ENCODE measurements at regions not wholly inside any gene's neighbourhood (a gene's known extent, or its start where the extent isn't known, plus 50 kb on each side); places are given as distances from the start of the nearest gene placed in this dataset.

DNA sequence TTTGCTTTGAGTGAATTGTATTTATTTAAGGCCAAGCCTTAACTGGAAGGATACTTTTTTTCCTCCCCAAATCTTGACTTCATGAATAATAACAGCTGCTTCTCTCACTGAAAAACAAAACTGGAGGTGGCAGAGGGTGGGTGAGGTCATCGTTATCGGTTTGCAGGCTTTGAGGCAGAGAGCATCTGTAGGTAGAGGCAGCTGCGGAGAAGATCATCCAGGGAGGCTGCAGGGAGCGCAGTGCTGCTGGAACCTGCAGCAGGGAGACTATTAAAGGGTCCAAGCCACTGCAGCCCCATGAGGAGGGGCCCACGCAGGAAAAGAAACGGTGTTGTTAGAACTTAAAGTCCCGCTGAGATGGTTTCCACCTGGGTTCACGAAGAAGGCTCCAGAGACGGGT lies 112.1 kb upstream of the SDK1 start:
- H3K27me3 ChIP-seq (ENCODE audit: insufficient read depth, low read depth, severe bottlenecking) = no peaks in the 10 kb centered on the region
- no peak overlapping the region for H3K27ac ChIP-seq
- peak; percentile 21 for DNase-seq
- H3K9me3 ChIP-seq (ENCODE audit: severe bottlenecking) = no peaks in the 10 kb centered on the region
- H3K4me3 ChIP-seq (ENCODE audit: low read depth, low read length) = no peak overlapping the region
- H3K36me3 ChIP-seq = no peaks in the 10 kb centered on the region
- TF ChIP-seq, protein P1, sequence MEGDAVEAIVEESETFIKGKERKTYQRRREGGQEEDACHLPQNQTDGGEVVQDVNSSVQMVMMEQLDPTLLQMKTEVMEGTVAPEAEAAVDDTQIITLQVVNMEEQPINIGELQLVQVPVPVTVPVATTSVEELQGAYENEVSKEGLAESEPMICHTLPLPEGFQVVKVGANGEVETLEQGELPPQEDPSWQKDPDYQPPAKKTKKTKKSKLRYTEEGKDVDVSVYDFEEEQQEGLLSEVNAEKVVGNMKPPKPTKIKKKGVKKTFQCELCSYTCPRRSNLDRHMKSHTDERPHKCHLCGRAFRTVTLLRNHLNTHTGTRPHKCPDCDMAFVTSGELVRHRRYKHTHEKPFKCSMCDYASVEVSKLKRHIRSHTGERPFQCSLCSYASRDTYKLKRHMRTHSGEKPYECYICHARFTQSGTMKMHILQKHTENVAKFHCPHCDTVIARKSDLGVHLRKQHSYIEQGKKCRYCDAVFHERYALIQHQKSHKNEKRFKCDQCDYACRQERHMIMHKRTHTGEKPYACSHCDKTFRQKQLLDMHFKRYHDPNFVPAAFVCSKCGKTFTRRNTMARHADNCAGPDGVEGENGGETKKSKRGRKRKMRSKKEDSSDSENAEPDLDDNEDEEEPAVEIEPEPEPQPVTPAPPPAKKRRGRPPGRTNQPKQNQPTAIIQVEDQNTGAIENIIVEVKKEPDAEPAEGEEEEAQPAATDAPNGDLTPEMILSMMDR (IDR thresholded peaks at IDR 0.05; ENCODE audit: low read depth, low read length) = no peak

DNA sequence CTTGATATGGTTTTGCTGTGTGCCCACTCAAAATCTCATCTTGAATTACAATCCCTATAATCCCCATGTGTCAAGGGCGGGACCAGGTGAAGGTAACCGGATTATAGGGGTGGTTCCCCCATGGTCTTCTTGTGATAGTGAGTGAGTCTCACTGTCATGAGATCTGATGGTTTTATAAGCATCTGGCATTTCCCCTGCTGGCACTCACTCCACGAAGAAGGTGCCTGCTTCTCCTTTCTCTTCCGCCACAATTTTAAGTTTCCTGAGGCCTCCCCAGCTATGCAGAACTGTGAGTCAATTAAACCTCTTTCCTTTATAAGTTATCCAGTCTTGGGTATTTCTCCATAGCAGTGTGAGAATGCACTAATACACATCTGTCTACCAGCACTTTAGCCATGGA lies 109.5 kb upstream of the SDK1 start:
- H3K4me3 ChIP-seq (ENCODE audit: low read depth, low read length) = no peak overlapping the region
- no peaks in the 10 kb centered on the region for H3K36me3 ChIP-seq
- no peaks in the 10 kb centered on the region for H3K9me3 ChIP-seq (ENCODE audit: severe bottlenecking)
- no peaks in the 10 kb centered on the region for H3K27me3 ChIP-seq (ENCODE audit: insufficient read depth, low read depth, severe bottlenecking)
- no peak overlapping the region for H3K27ac ChIP-seq
- TF ChIP-seq, protein P1 (IDR thresholded peaks at IDR 0.05; ENCODE audit: low read depth, low read length) = no peak
- DNase-seq = no peak

DNA sequence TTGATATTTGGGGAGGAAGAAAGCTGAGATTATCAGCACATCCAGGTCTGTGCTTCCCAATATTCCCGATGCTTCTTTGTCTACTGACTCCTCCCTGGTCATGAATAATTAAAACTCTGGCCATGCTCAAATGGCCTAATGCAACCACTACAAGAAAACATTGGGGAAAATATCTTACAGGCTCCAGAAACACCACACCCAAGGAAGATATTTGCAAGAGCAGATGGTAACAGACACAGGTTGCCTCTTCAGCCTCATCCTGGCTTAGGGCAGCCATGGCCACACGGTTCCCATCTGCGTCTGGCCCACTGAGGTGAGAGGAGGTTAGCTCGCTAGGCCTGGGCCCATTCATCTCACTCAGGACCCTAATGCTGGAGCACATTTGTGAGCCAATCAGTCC lies 108.4 kb upstream of the SDK1 start:
- Histone ChIP-seq H3K36me3 (no peaks in the 10 kb centered on the region), H3K27me3 (ENCODE audit: insufficient read depth, low read depth, severe bottlenecking) (no peaks in the 10 kb centered on the region), H3K4me3 (ENCODE audit: low read depth, low read length) (no peak overlapping the region), H3K9me3 (ENCODE audit: severe bottlenecking) (no peaks in the 10 kb centered on the region), H3K27ac (no peak overlapping the region)
- DNase-seq = peak; percentile 28
- TF ChIP-seq, protein P1 (IDR thresholded peaks at IDR 0.05; ENCODE audit: low read depth, low read length) = no peak

DNA sequence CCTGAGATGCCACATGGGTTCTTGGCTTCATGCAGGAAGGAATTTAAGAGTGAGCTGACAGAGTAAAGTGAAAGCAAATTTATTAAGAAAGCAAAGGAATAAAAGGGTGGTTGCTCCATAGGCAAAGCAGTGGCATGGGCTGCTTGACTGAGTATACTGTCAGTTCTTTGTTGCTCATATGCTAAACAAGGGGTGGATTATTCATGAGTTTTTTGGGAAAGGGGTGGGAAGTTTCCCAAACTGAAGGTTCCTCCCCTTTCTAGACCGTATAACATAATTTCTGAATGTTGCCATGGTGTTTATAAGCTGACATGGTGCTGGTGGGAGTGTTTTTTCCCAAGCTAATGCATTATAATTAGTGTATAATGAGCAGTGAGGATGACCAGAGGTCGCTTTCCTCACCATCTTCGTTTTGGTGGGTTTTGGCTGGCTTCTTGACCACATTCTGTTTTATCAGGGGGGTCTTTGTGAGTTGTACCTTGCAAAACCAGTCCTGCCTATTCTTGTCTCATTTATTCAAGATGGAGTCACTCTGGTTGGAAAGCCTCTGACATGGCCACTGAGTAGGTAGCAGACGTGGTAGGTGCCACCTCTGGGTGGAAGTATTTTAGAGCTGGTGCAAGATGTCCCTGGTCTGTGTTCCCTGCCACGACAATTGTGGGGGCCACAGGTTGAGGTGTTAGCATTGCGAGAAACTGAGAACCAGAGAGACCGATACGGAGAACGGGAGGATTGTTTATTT lies 107.5 kb upstream of the SDK1 start:
- Histone ChIP-seq H3K4me3 (ENCODE audit: low read depth, low read length) (no peak overlapping the region), H3K27ac (no peak overlapping the region), H3K9me3 (ENCODE audit: severe bottlenecking) (no peaks in the 10 kb centered on the region), H3K27me3 (ENCODE audit: insufficient read depth, low read depth, severe bottlenecking) (no peaks in the 10 kb centered on the region), H3K36me3 (no peaks in the 10 kb centered on the region)
- TF ChIP-seq, protein P1 (IDR thresholded peaks at IDR 0.05; ENCODE audit: low read depth, low read length) = no peak
- no peak for DNase-seq

DNA sequence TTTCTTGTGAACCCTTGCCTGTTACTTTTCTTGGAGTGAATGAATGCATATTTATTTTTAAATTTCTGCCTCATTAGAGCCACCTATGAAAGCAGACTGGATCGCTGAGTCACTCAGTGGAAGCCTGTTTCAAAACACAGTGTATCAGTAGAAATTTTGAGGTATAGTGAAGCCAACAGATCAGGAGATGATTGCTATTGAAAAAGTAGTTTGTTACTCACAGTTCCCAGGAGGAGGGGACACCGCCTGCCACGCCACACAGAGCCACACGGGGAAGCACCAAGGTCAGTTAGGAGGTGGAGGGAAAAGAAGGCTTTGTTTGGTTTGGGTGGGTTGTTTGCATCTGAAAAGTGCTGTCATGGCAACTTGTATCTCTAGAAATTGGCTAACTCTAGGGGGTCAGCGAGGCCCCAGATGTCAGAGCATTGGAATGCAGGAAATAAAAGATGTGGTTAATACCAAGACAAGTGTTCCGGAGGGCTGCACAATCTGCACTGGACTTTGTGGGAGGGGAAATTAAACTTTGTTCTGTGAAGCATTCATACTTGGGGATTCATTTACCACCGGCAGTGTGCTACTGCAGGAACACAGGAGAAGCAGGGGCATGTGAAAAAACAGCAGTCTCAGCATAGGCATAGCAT lies 106.4 kb upstream of the SDK1 start:
- TF ChIP-seq, protein P1 (IDR thresholded peaks at IDR 0.05; ENCODE audit: low read depth, low read length) = no peak
- no peak overlapping the region for H3K27ac ChIP-seq
- DNase-seq = no peak

More for the DNA sequence above, 106.4 kb upstream of the SDK1 start:
- no peak overlapping the region for H3K4me3 ChIP-seq (ENCODE audit: low read depth, low read length)
- no peaks in the 10 kb centered on the region for H3K9me3 ChIP-seq (ENCODE audit: severe bottlenecking)
- no peaks in the 10 kb centered on the region for H3K36me3 ChIP-seq
- H3K27me3 ChIP-seq (ENCODE audit: insufficient read depth, low read depth, severe bottlenecking) = no peaks in the 10 kb centered on the region
